GM12801 (cell line): ENCODE measurements at regions not wholly inside any gene's neighbourhood (a gene's known extent, or its start where the extent isn't known, plus 50 kb on each side); places are given as distances from the start of the nearest gene placed in this dataset.

Source experiments
- CTCF ChIP-seq: IDR thresholded peaks from one replicate; pipeline ENCODE4 v1.5.1; 2011; ENCODE audit warnings: control low read depth; ENCODE audit not compliant: insufficient read length; ENCODE audit errors: extremely low read depth

DNA sequence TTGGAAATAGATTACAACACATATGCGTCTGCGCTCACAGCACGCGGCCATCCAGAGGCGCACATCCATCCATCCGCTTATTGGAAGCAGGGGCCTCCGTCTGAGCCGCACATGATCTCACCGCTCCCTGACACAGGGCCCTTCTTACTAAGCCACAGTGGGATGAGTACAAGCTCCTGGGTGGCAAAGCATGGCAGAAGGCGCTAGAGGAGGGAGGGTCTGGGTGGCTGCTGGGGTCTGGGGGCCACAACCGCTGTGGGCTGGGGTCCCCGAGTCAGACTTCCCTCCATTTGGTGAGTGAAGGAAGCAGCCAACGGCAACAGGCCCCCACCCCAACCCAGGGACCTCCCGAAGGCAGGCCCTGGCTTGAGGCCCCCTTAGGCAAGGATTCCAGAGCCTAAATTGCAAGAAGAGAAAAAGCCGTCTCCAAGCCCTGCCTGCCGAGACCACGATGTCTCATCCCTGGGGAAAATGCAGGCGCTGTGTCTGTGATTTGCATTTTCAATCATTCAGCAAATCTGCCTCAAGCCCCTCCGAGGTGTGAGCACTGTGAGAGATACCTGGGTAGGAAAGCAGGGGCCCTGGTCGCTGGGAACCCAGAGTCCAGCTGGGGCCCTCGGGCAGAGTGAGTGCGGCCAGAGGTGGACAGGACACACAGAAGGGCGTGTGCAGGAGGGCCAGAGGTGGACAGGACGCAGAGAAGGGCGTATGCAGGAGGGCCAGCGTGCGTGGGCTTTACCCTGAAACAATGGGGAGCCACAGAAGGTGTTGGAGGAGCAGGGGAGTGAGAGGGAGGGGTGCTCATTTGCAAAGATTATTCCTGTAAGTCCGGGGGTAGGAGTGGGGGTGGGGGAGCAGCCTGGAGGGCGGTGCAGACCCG, 135.7 kb downstream of the OLFM1 start:
- no peak for TF ChIP-seq CTCF

- TF ChIP-seq CTCF, result no peak
Measured at GRCh38 chr9:135223831-135224230, 136.4 kb downstream of the OLFM1 start.

DNA sequence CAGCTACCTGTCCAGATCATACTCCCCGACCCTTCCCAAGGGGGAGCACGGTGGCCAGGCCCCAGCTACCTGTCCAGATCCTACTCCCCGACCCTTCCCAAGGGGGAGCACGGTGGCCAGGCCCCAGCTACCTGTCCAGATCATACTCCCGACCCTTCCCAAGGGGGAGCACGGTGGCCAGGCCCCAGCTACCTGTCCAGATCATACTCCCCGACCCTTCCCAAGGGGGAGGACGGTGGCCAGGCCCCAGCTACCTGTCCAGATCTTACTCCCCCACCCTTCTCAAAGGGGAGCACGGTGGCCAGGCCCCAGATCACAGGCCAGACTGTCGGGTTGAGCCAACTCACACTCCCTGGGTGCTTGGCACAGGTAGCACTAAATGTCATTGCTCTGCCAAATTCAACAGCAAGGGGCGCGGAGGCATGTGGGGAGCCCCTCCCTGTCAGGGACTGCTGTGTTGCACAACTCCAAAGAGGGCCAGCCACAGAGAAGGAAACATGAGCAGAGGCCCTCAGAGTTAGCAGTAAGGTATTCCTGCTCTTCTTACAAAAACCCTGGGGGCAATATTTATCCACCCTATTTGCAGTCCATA, 136.9 kb downstream of the OLFM1 start:
- no peak for TF ChIP-seq CTCF

DNA sequence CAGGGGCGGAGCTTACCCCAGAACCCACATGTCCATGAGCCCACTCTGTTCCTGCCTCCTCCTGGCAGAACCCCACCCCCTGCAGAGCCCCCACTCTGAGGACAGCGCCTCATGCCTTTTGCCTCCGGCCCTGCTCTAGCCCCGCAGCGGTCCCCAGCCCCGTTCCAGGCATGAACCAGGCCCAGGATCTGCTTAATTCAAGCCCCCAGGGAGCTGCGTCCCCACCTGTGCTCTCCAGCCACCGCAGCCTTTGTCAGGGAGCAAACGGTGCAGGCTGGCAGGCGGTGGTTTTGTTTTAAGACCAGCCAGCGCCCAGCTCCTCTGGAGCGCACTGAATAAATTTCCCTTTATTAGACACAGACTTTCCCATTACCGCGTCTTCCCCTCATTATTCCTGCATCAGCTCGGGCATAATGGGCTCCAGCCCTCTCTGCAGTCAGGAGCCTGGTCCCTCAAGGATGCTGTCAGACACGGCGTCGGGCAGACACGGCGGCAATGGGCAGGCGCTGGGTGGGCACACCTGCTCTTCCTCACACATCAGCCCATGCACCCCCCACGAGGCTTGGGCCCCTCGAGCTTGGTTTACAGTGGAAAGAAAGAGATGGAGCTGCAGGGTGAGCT, 137.6 kb downstream of the OLFM1 start:
- no peak for TF ChIP-seq CTCF

DNA sequence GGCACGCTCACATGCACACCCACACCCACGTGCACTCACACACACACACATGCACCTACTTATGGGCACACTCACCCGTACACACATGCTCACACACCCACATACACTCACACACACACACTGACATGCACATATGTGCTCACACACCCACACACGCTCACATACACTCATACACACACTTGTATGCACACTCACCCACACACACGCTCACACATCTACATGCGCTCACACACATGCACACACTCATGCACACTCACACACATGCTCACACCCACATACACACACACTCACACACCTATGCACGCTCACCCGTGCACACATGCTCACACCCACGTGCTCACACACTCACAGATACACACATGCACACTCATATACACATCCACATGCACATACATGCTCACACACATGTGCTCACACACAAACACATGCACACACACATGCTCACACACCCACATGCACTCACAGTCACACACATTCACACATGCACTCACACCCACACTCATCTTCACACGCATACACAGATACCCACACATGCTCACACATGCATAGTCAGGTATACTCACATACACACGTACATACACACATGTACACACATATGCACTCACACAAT, 138.3 kb downstream of the OLFM1 start:
- no peak for TF ChIP-seq CTCF

DNA sequence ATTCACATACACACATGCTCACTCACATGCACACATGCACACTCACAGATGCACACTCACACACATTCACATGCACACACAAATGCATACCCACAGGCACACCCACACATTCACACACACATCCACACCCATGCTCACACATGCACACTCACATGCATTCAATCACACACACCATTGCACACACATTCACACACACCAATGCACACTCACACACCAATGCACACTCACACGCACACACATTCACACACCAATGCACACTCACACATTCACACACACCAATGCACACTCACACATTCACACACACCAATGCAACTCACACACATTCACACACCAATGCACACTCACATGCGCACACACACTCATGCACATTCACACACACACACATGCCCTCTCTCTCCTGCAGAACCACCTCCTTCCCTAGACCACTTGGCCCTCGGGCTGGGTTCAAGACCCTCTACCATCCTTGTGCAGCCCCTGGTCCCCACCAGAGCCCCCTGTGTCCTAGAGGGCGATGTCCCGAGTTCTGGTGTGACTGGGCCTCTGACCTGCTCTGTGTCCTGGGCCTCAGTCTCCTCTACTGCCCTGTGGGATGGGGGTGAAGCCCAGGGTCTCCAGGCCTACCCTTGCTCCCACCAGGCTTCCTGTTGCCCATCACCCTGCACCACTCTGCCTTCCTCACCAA, 139.0 kb downstream of the OLFM1 start:
- TF ChIP-seq CTCF, result no peak

- TF ChIP-seq CTCF, result no peak
Measured at GRCh38 chr9:135227641-135228251, 140.3 kb downstream of the OLFM1 start.
